Nucleus accumbens (tissue), 56 donors: ENCODE measurements at regions not wholly inside any gene's neighbourhood (a gene's known extent, or its start where the extent isn't known, plus 50 kb on each side); places are given as distances from the start of the nearest gene placed in this dataset.

Experiments
- DNase-seq, 56 donors: peaks; one replicate each; lab custom pipeline; 2025; lab: John Stamatoyannopoulos, UW

- DNase-seq: no peak
Measured at GRCh38 chr13:109646423-109646822, 140.0 kb downstream of the IRS2 start.

GRCh38 chr13:109645831-109646230, 140.6 kb downstream of the IRS2 start:
- DNase-seq: peak in 1 of 56 donors; percentile 4

- no peak for DNase-seq
Measured at GRCh38 chr13:109644956-109645355, 141.4 kb downstream of the IRS2 start.

GRCh38 chr13:109644069-109644750, 142.2 kb downstream of the IRS2 start:
- no peak for DNase-seq

GRCh38 chr13:109642358-109642757, 144.0 kb downstream of the IRS2 start:
- DNase-seq: no peak

- DNase-seq: no peak
Measured at GRCh38 chr13:109636736-109637135, 149.6 kb downstream of the IRS2 start.

- DNase-seq: no peak
Measured at GRCh38 chr13:109631069-109631468, 155.3 kb downstream of the IRS2 start.

- DNase-seq: no peak
Measured at GRCh38 chr13:109630271-109630670, 156.1 kb downstream of the IRS2 start.

GRCh38 chr13:109629737-109630136, 156.6 kb downstream of the IRS2 start:
- no peak for DNase-seq

GRCh38 chr13:109628251-109628699, 158.1 kb downstream of the IRS2 start:
- DNase-seq: no peak

GRCh38 chr13:109627649-109628048, 158.7 kb downstream of the IRS2 start:
- DNase-seq: no peak

GRCh38 chr13:109626386-109627171, 159.8 kb downstream of the IRS2 start:
- DNase-seq: no peak

- DNase-seq: no peak
Measured at GRCh38 chr13:109625156-109625555, 161.2 kb downstream of the IRS2 start.

- no peak for DNase-seq
Measured at GRCh38 chr13:109622006-109622405, 164.4 kb downstream of the IRS2 start.

GRCh38 chr13:109615721-109616420, 170.5 kb downstream of the IRS2 start:
- no peak for DNase-seq

GRCh38 chr13:109611912-109612691, 174.3 kb downstream of the IRS2 start:
- no peak for DNase-seq

GRCh38 chr13:109610517-109610916, 175.9 kb downstream of the IRS2 start:
- DNase-seq: peak in 14 of 56 donors; percentile 0 to 28 (median 4)

- no peak for DNase-seq
Measured at GRCh38 chr13:109608503-109608902, 177.9 kb downstream of the IRS2 start.

GRCh38 chr13:109608059-109608458, 178.3 kb downstream of the IRS2 start:
- no peak for DNase-seq

GRCh38 chr13:109606520-109606919, 179.9 kb downstream of the IRS2 start:
- DNase-seq: no peak

- no peak for DNase-seq
Measured at GRCh38 chr13:109605846-109606245, 180.5 kb downstream of the IRS2 start.
